ENCODE measurements at regions not wholly inside any gene's neighbourhood (a gene's known extent, or its start where the extent isn't known, plus 50 kb on each side); places are given as distances from the start of the nearest gene placed in this dataset.

DNA sequence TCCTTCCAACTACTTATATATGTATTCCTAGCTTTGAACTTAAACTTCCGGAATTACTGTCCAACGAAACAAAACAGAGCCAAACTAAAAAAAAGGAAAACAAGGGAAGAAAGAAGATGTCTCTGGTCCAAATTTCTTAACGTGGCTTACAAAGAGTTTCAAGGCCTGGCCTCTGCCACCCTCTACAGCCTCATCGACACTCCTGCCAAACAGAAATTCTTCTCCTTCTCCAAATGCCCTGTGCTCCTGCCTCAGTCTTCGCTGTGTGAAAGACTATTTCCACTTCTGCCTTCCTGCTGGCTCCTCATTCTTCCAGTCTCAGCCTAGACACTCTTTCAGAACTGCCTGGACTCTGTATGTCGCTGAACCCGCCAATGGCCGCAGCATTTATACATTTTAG is 249.2 kb downstream of the TXNL1 start:
- no peak for TF ChIP-seq ZFP30 (CRISPR knock-in tag; IDR thresholded peaks at IDR 0.05)
- no peak for TF ChIP-seq ZNF70 (CRISPR knock-in tag; IDR thresholded peaks at IDR 0.05)
- TF ChIP-seq ESRRG (CRISPR knock-in tag; IDR thresholded peaks at IDR 0.05), result no peak

GRCh38 chr18:56388571-56388970 is 249.8 kb downstream of the TXNL1 start:
- ATAC-seq, result no peak
- no peak for TF ChIP-seq CSDC2 (CRISPR knock-in tag; IDR thresholded peaks at IDR 0.05)
- TF ChIP-seq ISL1 (CRISPR knock-in tag; IDR thresholded peaks at IDR 0.05), result no peak

More for the DNA sequence above, 249.2 kb downstream of the TXNL1 start:
- no peak for ATAC-seq

DNA sequence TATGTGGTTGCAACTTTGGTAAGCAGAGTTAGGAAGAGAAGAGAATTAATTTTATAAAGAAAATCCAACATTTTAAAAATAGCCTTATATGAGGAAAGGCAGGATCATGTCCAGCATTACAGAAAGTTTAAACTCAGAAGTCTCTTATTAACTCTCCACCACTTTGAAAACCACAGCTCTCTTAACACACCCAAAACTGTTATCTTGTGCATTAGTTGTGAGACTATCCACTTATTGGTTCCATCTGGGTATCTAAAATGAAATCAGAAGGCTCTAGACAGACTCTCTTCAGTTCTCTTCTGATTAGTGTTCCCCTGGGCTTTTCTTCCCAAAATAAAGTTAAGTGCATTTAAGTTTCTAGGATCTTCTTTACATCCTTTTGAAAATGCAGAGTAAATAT is 251.5 kb downstream of the TXNL1 start:
- ATAC-seq, result no peak
- TF ChIP-seq ZNF8 (CRISPR knock-in tag; IDR thresholded peaks at IDR 0.05), result no peak
- TF ChIP-seq TSHZ2 (CRISPR knock-in tag; IDR thresholded peaks at IDR 0.05), result no peak
- no peak for TF ChIP-seq OSR1 (CRISPR knock-in tag; IDR thresholded peaks at IDR 0.05)
- TF ChIP-seq ISL1 (CRISPR knock-in tag; IDR thresholded peaks at IDR 0.05), result no peak
- no peak for TF ChIP-seq ZNF70 (CRISPR knock-in tag; IDR thresholded peaks at IDR 0.05)
- no peak for TF ChIP-seq ESRRG (CRISPR knock-in tag; IDR thresholded peaks at IDR 0.05)
- TF ChIP-seq BACH2 (CRISPR knock-in tag; IDR thresholded peaks at IDR 0.05; ENCODE audit: borderline replicate concordance), result no peak
- TF ChIP-seq, protein P1, sequence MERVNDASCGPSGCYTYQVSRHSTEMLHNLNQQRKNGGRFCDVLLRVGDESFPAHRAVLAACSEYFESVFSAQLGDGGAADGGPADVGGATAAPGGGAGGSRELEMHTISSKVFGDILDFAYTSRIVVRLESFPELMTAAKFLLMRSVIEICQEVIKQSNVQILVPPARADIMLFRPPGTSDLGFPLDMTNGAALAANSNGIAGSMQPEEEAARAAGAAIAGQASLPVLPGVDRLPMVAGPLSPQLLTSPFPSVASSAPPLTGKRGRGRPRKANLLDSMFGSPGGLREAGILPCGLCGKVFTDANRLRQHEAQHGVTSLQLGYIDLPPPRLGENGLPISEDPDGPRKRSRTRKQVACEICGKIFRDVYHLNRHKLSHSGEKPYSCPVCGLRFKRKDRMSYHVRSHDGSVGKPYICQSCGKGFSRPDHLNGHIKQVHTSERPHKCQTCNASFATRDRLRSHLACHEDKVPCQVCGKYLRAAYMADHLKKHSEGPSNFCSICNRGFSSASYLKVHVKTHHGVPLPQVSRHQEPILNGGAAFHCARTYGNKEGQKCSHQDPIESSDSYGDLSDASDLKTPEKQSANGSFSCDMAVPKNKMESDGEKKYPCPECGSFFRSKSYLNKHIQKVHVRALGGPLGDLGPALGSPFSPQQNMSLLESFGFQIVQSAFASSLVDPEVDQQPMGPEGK (CRISPR knock-in tag; IDR thresholded peaks at IDR 0.05; ENCODE audit: borderline replicate concordance), result no peak

- no peak for ATAC-seq
- TF ChIP-seq, protein P2, sequence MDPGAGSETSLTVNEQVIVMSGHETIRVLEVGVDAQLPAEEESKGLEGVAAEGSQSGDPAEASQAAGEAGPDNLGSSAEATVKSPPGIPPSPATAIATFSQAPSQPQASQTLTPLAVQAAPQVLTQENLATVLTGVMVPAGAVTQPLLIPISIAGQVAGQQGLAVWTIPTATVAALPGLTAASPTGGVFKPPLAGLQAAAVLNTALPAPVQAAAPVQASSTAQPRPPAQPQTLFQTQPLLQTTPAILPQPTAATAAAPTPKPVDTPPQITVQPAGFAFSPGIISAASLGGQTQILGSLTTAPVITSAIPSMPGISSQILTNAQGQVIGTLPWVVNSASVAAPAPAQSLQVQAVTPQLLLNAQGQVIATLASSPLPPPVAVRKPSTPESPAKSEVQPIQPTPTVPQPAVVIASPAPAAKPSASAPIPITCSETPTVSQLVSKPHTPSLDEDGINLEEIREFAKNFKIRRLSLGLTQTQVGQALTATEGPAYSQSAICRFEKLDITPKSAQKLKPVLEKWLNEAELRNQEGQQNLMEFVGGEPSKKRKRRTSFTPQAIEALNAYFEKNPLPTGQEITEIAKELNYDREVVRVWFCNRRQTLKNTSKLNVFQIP (CRISPR knock-in tag; IDR thresholded peaks at IDR 0.05; ENCODE audit: borderline replicate concordance, low read depth), result no peak
- no peak for TF ChIP-seq RARB (CRISPR knock-in tag; IDR thresholded peaks at IDR 0.05)
- TF ChIP-seq ZC3H10 (CRISPR knock-in tag; IDR thresholded peaks at IDR 0.05), result no peak
- TF ChIP-seq, protein P3, sequence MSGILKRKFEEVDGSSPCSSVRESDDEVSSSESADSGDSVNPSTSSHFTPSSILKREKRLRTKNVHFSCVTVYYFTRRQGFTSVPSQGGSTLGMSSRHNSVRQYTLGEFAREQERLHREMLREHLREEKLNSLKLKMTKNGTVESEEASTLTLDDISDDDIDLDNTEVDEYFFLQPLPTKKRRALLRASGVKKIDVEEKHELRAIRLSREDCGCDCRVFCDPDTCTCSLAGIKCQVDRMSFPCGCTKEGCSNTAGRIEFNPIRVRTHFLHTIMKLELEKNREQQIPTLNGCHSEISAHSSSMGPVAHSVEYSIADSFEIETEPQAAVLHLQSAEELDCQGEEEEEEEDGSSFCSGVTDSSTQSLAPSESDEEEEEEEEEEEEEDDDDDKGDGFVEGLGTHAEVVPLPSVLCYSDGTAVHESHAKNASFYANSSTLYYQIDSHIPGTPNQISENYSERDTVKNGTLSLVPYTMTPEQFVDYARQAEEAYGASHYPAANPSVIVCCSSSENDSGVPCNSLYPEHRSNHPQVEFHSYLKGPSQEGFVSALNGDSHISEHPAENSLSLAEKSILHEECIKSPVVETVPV (CRISPR knock-in tag; IDR thresholded peaks at IDR 0.05), result no peak
- TF ChIP-seq ZNF565 (CRISPR knock-in tag; conservative IDR thresholded peaks at IDR 0.05; ENCODE audit: low read depth), result no peak
- TF ChIP-seq GLIS3 (CRISPR knock-in tag; IDR thresholded peaks at IDR 0.05), result no peak
- TF ChIP-seq OSR1 (CRISPR knock-in tag; IDR thresholded peaks at IDR 0.05), result no peak
- TF ChIP-seq ZFP30 (CRISPR knock-in tag; IDR thresholded peaks at IDR 0.05), result no peak
- TF ChIP-seq TSHZ2 (CRISPR knock-in tag; IDR thresholded peaks at IDR 0.05), result no peak
- TF ChIP-seq ESRRG (CRISPR knock-in tag; IDR thresholded peaks at IDR 0.05), result no peak
- TF ChIP-seq ZNF70 (CRISPR knock-in tag; IDR thresholded peaks at IDR 0.05), result no peak
- no peak for TF ChIP-seq ZFP3 (CRISPR knock-in tag; IDR thresholded peaks at IDR 0.05)
- TF ChIP-seq ISL1 (CRISPR knock-in tag; IDR thresholded peaks at IDR 0.05), result no peak
- TF ChIP-seq ZNF8 (CRISPR knock-in tag; IDR thresholded peaks at IDR 0.05), result no peak
- no peak for TF ChIP-seq ARNTL (CRISPR knock-in tag; IDR thresholded peaks at IDR 0.05; ENCODE audit: borderline replicate concordance, low read depth)
- no peak for TF ChIP-seq CREB5 (CRISPR knock-in tag; IDR thresholded peaks at IDR 0.05; ENCODE audit: low read depth)
These were observed 255.0 kb downstream of the TXNL1 start for GRCh38 chr18:56383349-56383748.

Measured in SK-N-SH treated with all-trans-retinoic acid at 6 μM for 48 hours (cell line).